HG02623 (cell line): ENCODE measurements at regions not wholly inside any gene's neighbourhood (a gene's known extent, or its start where the extent isn't known, plus 50 kb on each side); places are given as distances from the start of the nearest gene placed in this dataset.
"Not testable (repeated sequence)": the region's sequence is repeated elsewhere in the genome, so short reads cannot be mapped to it uniquely, and the experiment has no call there.

ENCODE experiments used
- ATAC-seq: cut with Tn5 transposase; IDR thresholded peaks from one replicate; pipeline ENCODE4 v1.9.1; 2021; ENCODE audit warnings: moderate library complexity; ENCODE audit not compliant: unreplicated experiment

- ATAC-seq: not testable (repeated sequence)
Measured at GRCh38 chr14:37838778-37839177, 243.3 kb downstream of the TTC6 start.

GRCh38 chr14:37841039-37841438 is 245.6 kb downstream of the TTC6 start:
- ATAC-seq: not testable (repeated sequence)

GRCh38 chr14:37842106-37842505 is 246.7 kb downstream of the TTC6 start:
- ATAC-seq: no peak

- no peak for ATAC-seq
Measured at GRCh38 chr14:37843954-37844607, 248.7 kb downstream of the TTC6 start.

- no peak for ATAC-seq
Measured at GRCh38 chr14:37844614-37845013, 249.2 kb downstream of the TTC6 start.

GRCh38 chr14:37848985-37849621 is 253.7 kb downstream of the TTC6 start:
- no peak for ATAC-seq

- ATAC-seq: no peak
Measured at GRCh38 chr14:37851054-37851453, 255.6 kb downstream of the TTC6 start.

- no peak for ATAC-seq
Measured at GRCh38 chr14:37855871-37856270, 260.4 kb downstream of the TTC6 start.

- no peak for ATAC-seq
Measured at GRCh38 chr14:37857774-37858266, 262.4 kb downstream of the TTC6 start.

GRCh38 chr14:37858733-37859132 is 263.3 kb downstream of the TTC6 start:
- ATAC-seq: no peak

- no peak for ATAC-seq
Measured at GRCh38 chr14:37859177-37859576, 263.7 kb downstream of the TTC6 start.

GRCh38 chr14:37862263-37862662 is 266.8 kb downstream of the TTC6 start:
- ATAC-seq: no peak

- no peak for ATAC-seq
Measured at GRCh38 chr14:37864128-37864527, 268.7 kb downstream of the TTC6 start.

- no peak for ATAC-seq
Measured at GRCh38 chr14:37864861-37865718, 269.7 kb downstream of the TTC6 start.

GRCh38 chr14:37865719-37866549 is 270.5 kb downstream of the TTC6 start:
- no peak for ATAC-seq

GRCh38 chr14:37869633-37870032 is 274.2 kb downstream of the TTC6 start:
- ATAC-seq: no peak

GRCh38 chr14:37870170-37870569 is 274.7 kb downstream of the TTC6 start:
- ATAC-seq: no peak

GRCh38 chr14:37870632-37871346 is 275.4 kb downstream of the TTC6 start:
- ATAC-seq: no peak

GRCh38 chr14:37874065-37874428 is 278.6 kb downstream of the TTC6 start:
- ATAC-seq: not testable (repeated sequence)

- ATAC-seq: peak; percentile 96
Measured at GRCh38 chr14:37874429-37875109, 279.1 kb downstream of the TTC6 start.
